GM18499 (cell line): ENCODE measurements at regions not wholly inside any gene's neighbourhood (a gene's known extent, or its start where the extent isn't known, plus 50 kb on each side); places are given as distances from the start of the nearest gene placed in this dataset.

ENCODE experiments used
- ATAC-seq: cut with Tn5 transposase; IDR thresholded peaks from one replicate; pipeline ENCODE4 v1.9.1; 2021; ENCODE audit warnings: moderate number of reproducible peaks; ENCODE audit not compliant: insufficient read depth, unreplicated experiment

- ATAC-seq: peak; percentile 76
Observed at GRCh38 chr2:149271575-149271974, 58.8 kb upstream of the LYPD6 start.

GRCh38 chr2:149278161-149278871, 52.1 kb upstream of the LYPD6 start:
- no peak for ATAC-seq

- no peak for ATAC-seq
Observed at GRCh38 chr2:149278872-149279264, 51.5 kb upstream of the LYPD6 start.
